Thoracic aorta (tissue), 2 donors: ENCODE measurements at regions not wholly inside any gene's neighbourhood (a gene's known extent, or its start where the extent isn't known, plus 50 kb on each side); places are given as distances from the start of the nearest gene placed in this dataset.
"Not testable (repeated sequence)": the region's sequence is repeated elsewhere in the genome, so short reads cannot be mapped to it uniquely, and the experiment has no call there.

Experiments used
- ATAC-seq: fragments of 150-250 bp; one replicate; pipeline ENCODE4 v1.8.0; 2017; ENCODE audit warnings: low read depth; ENCODE audit not compliant: insufficient number of reproducible peaks, low FRiP score
- DNase-seq: peaks from one replicate; pipeline ENCODE4 v3.0.0-alpha.2; 2020; ENCODE audit warnings: low spot score
- H3K27ac ChIP-seq, 2 donors: fragments of 200-600 bp; sonication (generic); 1 replicate in 1 of 2; 2 replicates in 1 of 2; pipeline ENCODE4 v1.5.1; 2016; ENCODE audit warnings: mild to moderate bottlenecking in 2 of 2, moderate library complexity in 2 of 2
- H3K27me3 ChIP-seq: fragments of 200-600 bp; sonication (generic); replicated peaks from 2 replicates; pipeline ENCODE4 v1.6.0; 2016; ENCODE audit warnings: mild to moderate bottlenecking; ENCODE audit not compliant: insufficient read depth
- H3K36me3 ChIP-seq: fragments of 200-600 bp; sonication (generic); one replicate; pipeline ENCODE4 v1.5.1; 2016
- H3K4me1 ChIP-seq, 2 donors: fragments of 200-600 bp; sonication (generic); 1 replicate in 1 of 2; 2 replicates in 1 of 2; pipeline versions ENCODE4 v1.5.1 to v1.6.0; 2016; ENCODE audit warnings: low read depth in 2 of 2, mild to moderate bottlenecking in 1 of 2; ENCODE audit not compliant: control insufficient read depth in 1 of 2
- H3K4me3 ChIP-seq: fragments of 200-600 bp; sonication (generic); 2 replicates; pipeline ENCODE4 v1.5.1; 2016; ENCODE audit warnings: mild to moderate bottlenecking
- H3K9me3 ChIP-seq: fragments of 200-600 bp; sonication (generic); 2 replicates; pipeline ENCODE4 v1.5.1; 2016
- TF ChIP-seq, protein P1 (sequence below): fragments of 200-600 bp; sonication (generic); IDR thresholded peaks from one replicate; pipeline ENCODE4 v1.5.1; 2019; ENCODE audit warnings: antibody characterized with exemption

GRCh38 chr10:31668326-31668725 lies 260.3 kb downstream of the ARHGAP12 start:
- no peaks in the 10 kb centered on the region for H3K27me3 ChIP-seq
- TF ChIP-seq, protein P1, sequence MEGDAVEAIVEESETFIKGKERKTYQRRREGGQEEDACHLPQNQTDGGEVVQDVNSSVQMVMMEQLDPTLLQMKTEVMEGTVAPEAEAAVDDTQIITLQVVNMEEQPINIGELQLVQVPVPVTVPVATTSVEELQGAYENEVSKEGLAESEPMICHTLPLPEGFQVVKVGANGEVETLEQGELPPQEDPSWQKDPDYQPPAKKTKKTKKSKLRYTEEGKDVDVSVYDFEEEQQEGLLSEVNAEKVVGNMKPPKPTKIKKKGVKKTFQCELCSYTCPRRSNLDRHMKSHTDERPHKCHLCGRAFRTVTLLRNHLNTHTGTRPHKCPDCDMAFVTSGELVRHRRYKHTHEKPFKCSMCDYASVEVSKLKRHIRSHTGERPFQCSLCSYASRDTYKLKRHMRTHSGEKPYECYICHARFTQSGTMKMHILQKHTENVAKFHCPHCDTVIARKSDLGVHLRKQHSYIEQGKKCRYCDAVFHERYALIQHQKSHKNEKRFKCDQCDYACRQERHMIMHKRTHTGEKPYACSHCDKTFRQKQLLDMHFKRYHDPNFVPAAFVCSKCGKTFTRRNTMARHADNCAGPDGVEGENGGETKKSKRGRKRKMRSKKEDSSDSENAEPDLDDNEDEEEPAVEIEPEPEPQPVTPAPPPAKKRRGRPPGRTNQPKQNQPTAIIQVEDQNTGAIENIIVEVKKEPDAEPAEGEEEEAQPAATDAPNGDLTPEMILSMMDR, result no peak
- DNase-seq (no peak), ATAC-seq (no peak)
- no peak overlapping the region for H3K27ac ChIP-seq
- H3K9me3 ChIP-seq, result no peaks in the 10 kb centered on the region
- H3K4me1 ChIP-seq, result peaks cover 0 to 9% of the 10 kb centered on the region in 2 donors
- H3K4me3 ChIP-seq, result no peak overlapping the region
- no peaks in the 10 kb centered on the region for H3K36me3 ChIP-seq

DNA sequence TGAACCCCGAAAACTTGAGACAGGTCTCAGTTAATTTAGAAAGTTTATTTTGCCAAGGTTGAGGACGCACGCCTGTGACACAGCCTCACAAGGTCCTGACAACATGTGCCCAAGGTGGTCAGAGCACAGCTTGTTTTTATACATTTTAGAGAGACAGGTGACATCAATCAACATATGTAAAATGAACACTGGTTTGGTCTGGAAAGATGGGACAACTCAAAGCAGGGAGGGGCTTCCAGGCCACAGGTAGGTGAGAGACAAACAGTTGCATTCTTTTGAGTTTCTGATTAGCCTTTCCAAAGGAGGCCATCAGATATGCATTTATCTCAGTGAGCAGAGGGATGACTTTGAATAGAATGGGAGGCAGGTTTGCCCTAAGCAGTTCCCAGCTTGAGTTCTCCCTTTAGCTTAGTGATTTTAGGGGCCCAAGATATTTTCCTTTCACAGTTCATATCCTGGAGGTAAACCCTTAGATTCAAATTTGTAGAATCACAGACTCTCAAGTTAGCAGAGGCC lies 262.8 kb downstream of the ARHGAP12 start:
- DNase-seq, H3K36me3 ChIP-seq, ATAC-seq, H3K4me1 ChIP-seq, H3K4me3 ChIP-seq, H3K27me3 ChIP-seq, H3K9me3 ChIP-seq, H3K27ac ChIP-seq: not testable (repeated sequence)

GRCh38 chr10:31664803-31665202 lies 263.8 kb downstream of the ARHGAP12 start:
- no peaks in the 10 kb centered on the region for H3K36me3 ChIP-seq
- DNase-seq, result no peak
- H3K4me3 ChIP-seq, result no peak overlapping the region
- H3K27ac ChIP-seq, result no peak overlapping the region
- ATAC-seq, result no peak
- H3K4me1 ChIP-seq, result peaks cover 0 to 8% of the 10 kb centered on the region in 2 donors
- no peaks in the 10 kb centered on the region for H3K27me3 ChIP-seq
- no peaks in the 10 kb centered on the region for H3K9me3 ChIP-seq
- TF ChIP-seq, protein P1, result no peak

- H3K27me3 ChIP-seq, H3K4me3 ChIP-seq, H3K4me1 ChIP-seq, ATAC-seq, DNase-seq, H3K9me3 ChIP-seq, H3K36me3 ChIP-seq, H3K27ac ChIP-seq: not testable (repeated sequence)
These were observed 264.6 kb downstream of the ARHGAP12 start for GRCh38 chr10:31664071-31664470.

DNA sequence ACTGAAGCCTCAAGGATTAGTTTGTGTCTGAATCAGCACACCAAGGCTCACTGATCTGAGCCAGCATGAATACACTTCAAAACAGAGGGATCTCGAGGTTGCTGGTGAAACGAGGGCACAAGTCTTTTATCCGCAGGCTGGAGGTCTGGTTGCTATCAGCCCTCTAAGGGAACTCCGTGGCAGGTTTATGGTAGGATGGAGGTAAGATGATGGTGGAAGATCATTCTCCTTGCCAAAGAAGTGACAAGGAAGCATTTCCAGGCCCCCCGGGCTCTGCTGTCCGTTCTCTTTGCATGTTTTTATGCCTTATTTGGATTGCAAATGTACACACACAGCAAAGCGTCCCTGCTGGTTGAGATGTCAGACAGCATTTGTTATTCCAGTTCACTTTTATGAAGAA lies 268.3 kb downstream of the ARHGAP12 start:
- DNase-seq, result no peak
- H3K9me3 ChIP-seq, result no peaks in the 10 kb centered on the region

GRCh38 chr10:31659665-31660064 lies 269.0 kb downstream of the ARHGAP12 start:
- no peak for ATAC-seq
- no peaks in the 10 kb centered on the region for H3K9me3 ChIP-seq

More for the DNA sequence above, 268.3 kb downstream of the ARHGAP12 start:
- TF ChIP-seq, protein P1, result no peak
- no peaks in the 10 kb centered on the region for H3K36me3 ChIP-seq
- no peak overlapping the region for H3K27ac ChIP-seq
- peaks cover 4 to 16% of the 10 kb centered on the region in 2 donors for H3K4me1 ChIP-seq
- no peak for ATAC-seq
- no peaks in the 10 kb centered on the region for H3K27me3 ChIP-seq
- H3K4me3 ChIP-seq, result no peak overlapping the region

More at GRCh38 chr10:31659665-31660064, 269.0 kb downstream of the ARHGAP12 start:
- TF ChIP-seq, protein P1, result no peak
- peaks cover 4 to 16% of the 10 kb centered on the region in 2 donors for H3K4me1 ChIP-seq
- no peak overlapping the region for H3K27ac ChIP-seq
- no peak overlapping the region for H3K4me3 ChIP-seq
- H3K27me3 ChIP-seq, result no peaks in the 10 kb centered on the region
- DNase-seq, result no peak
- H3K36me3 ChIP-seq, result no peaks in the 10 kb centered on the region
